Ecto neural progenitor cell (in vitro differentiated cells): ENCODE measurements at regions not wholly inside any gene's neighbourhood (a gene's known extent, or its start where the extent isn't known, plus 50 kb on each side); places are given as distances from the start of the nearest gene placed in this dataset.
"Not testable (repeated sequence)": the region's sequence is repeated elsewhere in the genome, so short reads cannot be mapped to it uniquely, and the experiment has no call there.

Experiments
- DNase-seq: peaks from one replicate; pipeline ENCODE4 v3.0.0-alpha.2; 2018; ENCODE audit warnings: low spot score

DNA sequence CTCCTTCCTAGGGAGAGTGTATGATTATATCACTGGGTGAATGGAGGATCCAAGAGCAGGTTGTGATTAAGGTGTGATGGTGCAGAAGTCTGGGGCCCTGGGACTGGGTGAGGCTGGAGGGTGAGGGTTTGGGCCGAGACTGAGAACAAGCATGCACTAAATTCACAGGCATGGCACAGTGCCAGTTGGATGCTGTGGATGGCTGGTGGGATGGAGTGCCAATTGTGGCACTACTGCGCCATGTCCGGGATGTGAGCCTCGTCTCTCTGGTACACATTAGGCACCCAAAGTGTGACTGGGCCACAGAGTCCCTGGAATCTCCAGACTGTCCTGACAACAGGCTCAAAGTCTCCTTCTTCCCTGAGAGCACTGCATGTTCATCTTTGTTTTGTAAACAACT, 208.1 kb downstream of the EMX2 start:
- DNase-seq = no peak

DNA sequence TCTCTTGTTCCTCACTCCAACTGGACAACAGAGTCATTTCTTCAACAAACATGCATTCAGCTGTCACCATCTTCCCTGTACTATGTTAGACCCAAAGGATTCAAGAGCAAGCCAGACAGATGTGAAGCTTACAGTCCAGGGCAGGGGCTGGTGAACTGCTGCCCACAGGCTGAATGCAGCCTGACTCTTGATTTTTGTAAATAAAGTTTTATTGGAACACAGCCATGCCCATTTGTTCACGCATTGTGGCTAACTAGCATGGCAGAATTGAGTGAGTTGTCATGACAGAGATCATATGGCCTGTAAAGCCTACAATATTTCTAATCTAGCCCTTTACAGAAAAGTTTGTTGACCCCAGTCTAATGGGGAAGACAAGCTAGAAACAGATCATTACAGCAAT, 208.7 kb downstream of the EMX2 start:
- no peak for DNase-seq

GRCh38 chr10:117752103-117752502, 209.6 kb downstream of the EMX2 start:
- DNase-seq = no peak

DNA sequence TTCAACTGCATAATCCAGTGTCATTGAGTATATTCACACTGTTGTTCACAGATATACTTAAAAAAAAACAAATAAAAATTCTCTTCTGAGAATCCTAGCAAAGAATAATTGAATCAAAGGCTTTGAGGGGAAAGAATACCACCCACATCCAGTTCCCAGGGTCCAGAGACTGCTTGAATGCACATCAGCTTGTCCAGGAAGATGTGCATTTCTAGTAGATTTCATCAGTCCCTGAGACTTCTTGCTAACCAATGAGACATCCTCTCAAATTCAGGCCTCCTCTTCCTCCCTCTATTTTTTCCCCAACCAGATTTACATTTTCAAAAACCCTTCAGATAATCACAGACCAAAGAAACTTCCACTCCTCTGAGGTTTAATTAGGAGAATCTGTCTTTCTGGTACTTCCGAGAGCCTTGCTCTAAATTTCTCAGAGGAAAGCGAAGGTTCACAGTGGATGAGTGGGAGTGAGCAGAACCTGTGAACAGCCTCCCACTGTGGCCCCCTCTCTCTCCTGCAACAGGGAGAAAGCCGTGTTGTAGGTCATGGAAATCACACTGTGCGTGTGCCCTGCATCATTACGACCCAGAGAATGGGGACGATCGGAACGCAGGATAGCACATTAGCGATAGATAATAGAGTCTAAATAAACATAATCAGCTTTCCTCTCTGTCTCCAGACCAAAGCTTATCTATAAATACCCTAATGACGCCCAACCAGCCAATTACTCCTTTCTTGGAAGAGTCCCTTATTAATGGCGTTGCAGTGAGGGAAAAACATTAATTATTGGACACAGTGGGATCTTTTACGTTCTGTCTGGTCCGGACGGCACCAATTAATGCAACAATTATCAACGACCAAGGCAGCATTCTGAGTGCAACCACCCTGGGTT, 212.5 kb downstream of the EMX2 start:
- DNase-seq = no peak

GRCh38 chr10:117755659-117756014, 213.1 kb downstream of the EMX2 start:
- DNase-seq = no peak

GRCh38 chr10:117757086-117757720, 214.7 kb downstream of the EMX2 start:
- no peak for DNase-seq

GRCh38 chr10:117759266-117759665, 216.7 kb downstream of the EMX2 start:
- no peak for DNase-seq

DNA sequence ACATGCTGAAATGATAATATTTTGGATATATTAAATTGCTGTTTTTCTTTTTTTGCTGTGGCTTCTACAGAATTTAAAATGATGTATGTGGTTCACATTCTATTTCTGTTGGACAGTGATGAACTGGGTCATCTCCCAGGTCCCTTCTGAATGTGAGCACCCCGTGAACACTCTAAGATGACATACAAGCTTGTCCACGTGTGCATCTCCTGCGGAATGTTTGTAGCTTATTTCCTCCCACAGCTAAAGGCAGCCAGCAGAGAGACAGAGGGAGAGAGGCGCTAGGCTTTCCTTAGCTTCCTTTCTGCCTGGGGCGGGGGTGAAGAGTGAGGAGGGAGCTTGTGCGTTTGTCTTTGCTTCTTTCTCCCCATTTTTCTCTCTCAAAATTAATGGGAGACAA, 219.1 kb downstream of the EMX2 start:
- no peak for DNase-seq

- no peak for DNase-seq
Observed at GRCh38 chr10:117762126-117762818, 219.7 kb downstream of the EMX2 start.

- no peak for DNase-seq
Observed at GRCh38 chr10:117762819-117763172, 220.2 kb downstream of the EMX2 start.

GRCh38 chr10:117763528-117763927, 221.0 kb downstream of the EMX2 start:
- no peak for DNase-seq

DNA sequence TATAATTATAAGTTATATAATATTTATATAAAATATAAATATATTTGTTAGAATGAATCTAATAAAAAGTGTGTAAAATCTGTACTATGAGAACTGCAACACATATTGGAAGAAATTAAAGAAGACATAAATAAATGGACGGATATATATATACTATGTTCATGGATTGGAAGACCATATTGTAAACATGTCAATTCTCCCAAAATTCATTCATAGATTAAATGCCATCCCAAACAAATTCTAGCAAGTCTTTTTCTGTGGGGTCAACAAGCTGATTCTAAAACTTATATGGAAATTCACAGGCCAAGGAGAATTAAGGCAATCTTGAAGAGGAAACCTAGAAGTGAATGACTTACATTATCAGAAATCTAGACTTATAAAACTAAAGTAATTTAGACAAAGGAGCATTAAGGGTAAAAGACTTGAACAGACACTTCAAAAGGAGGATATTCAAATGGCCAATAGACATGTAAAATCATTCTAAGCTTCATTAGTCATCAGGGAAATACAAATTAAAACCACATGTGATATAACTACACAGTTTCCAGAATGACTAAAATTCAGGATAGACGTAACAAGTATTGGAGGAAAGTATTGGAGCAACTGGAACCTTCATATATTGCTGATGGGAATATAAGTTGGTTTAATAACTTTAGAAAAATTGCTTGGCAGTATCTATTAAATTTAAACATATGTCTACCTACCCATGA, 225.9 kb downstream of the EMX2 start:
- no peak for DNase-seq

DNA sequence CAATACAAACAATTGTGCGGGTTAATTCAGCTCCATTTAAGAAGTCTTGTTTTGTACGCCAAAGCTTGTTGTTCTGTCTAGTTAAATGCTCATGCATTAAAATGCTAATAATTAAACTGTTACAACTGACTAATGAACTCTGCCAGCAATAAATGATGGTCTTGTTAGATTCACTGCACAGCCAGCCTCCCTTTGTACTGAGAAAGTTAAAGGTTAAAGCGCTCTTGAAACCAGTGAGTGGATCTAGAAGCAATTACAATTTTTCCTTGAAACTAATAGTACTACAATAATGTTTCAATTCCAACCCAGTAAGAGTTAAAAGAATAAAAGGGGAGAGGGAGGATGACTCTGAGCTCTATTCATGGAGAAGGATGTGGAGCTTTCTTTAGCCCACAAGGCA, 233.0 kb downstream of the EMX2 start:
- DNase-seq = no peak

DNA sequence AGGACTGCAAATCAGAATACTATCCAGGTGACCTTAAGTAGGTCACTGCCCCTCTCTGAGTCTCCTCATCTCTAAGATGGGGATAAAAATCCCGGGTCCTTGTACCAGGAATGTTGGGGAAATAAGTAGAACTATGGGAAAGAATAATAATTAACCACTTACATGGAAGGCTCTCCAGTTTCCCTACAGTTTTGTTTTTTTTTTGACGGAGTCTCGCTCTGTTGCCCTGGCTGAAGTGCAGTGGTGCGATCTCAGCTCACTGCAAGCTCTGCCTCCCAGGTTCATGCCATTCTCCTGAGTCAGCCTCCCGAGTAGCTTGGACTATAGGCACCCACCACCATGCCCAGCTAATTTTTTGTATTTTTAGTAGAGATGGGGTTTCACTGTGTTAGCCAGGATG, 234.7 kb downstream of the EMX2 start:
- not testable (repeated sequence) for DNase-seq

GRCh38 chr10:117778241-117778640, 235.7 kb downstream of the EMX2 start:
- no peak for DNase-seq

- no peak for DNase-seq
Observed at GRCh38 chr10:117780411-117780810, 237.9 kb downstream of the EMX2 start.

DNA sequence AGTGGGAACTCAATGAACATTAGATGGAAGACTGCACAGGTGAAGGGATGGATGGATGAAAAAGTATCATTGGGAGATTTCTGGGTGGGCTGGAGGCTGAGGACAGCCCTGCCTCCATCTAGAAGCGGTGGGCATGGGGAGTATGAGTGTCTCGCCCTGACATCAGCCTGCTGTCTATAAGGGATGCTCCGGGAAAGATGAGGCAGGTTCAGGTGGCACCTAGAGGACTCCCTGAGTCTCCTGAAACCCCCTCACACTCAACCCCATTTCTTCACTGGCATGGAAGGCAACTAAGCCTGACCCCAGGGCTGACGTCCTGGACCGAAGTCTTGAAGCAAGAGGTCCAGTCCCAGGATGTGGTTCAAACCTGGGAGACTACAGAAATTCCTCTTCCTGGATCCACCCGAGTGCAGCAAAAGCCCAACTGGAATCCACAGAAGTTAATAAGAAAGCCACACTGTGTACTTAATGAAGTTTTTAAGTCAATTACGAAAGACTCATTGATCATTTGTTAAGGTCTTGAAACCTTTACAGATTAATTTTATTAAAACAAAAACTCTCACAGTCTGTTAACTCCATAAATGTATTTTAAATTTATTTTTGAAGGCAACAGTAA, 238.8 kb downstream of the EMX2 start:
- DNase-seq = no peak

GRCh38 chr10:117782276-117782675, 239.7 kb downstream of the EMX2 start:
- DNase-seq = no peak

- DNase-seq = no peak
Observed at GRCh38 chr10:117783698-117784395, 241.3 kb downstream of the EMX2 start.

- no peak for DNase-seq
Observed at GRCh38 chr10:117784776-117785175, 242.2 kb downstream of the EMX2 start.

GRCh38 chr10:117788911-117789310, 246.4 kb downstream of the EMX2 start:
- DNase-seq = no peak
